Sigmoid colon (tissue), 4 donors: ENCODE measurements at regions not wholly inside any gene's neighbourhood (a gene's known extent, or its start where the extent isn't known, plus 50 kb on each side); places are given as distances from the start of the nearest gene placed in this dataset.

Source experiments
- EP300 ChIP-seq, 4 donors: sonication (generic); formaldehyde crosslinking; IDR thresholded peaks; one replicate each; pipeline ENCODE4 v1.6.1; 2017; ENCODE audit warnings: antibody characterized with exemption in 4 of 4
- POLR2AphosphoS5 ChIP-seq, 4 donors: sonication (generic); formaldehyde crosslinking; IDR thresholded peaks; one replicate each; pipeline ENCODE4 v1.6.1; 2017; ENCODE audit warnings: antibody characterized with exemption in 4 of 4
- TF ChIP-seq, protein P1 (sequence below), 4 experiments: fragments of 450-650 bp in 3 of 4; fragments of 200-600 bp in 1 of 4; IDR thresholded peaks; one replicate each; pipeline ENCODE4 v1.5.1; 2016 to 2019; ENCODE audit warnings: antibody characterized with exemption in 4 of 4, mild to moderate bottlenecking in 3 of 4, moderate library complexity in 2 of 4

DNA sequence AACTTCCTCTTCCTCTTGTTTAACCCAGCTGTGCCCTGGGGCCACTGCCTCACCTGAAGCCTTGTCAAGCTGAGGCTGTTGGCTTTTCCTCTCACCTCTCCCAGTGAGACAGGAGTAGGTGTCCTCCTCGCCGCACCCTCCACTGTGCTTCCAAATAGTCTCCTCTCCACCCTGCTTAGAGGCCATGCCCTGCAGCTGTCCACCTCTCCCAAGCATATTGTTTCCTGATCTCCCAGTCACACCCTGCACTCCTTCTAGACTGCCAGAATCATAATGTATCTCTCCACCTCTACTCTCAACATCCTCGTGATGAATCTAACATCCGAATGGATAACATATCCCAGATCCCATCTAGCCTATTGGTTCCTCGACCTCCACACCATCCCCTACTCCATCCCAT is 196.3 kb upstream of the GHITM start:
- TF ChIP-seq EP300 (IDR thresholded peaks at IDR 0.05) = no peak
- TF ChIP-seq, protein P1, sequence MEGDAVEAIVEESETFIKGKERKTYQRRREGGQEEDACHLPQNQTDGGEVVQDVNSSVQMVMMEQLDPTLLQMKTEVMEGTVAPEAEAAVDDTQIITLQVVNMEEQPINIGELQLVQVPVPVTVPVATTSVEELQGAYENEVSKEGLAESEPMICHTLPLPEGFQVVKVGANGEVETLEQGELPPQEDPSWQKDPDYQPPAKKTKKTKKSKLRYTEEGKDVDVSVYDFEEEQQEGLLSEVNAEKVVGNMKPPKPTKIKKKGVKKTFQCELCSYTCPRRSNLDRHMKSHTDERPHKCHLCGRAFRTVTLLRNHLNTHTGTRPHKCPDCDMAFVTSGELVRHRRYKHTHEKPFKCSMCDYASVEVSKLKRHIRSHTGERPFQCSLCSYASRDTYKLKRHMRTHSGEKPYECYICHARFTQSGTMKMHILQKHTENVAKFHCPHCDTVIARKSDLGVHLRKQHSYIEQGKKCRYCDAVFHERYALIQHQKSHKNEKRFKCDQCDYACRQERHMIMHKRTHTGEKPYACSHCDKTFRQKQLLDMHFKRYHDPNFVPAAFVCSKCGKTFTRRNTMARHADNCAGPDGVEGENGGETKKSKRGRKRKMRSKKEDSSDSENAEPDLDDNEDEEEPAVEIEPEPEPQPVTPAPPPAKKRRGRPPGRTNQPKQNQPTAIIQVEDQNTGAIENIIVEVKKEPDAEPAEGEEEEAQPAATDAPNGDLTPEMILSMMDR (IDR thresholded peaks at IDR 0.05) = no peak
- TF ChIP-seq POLR2AphosphoS5 (IDR thresholded peaks at IDR 0.05) = no peak
